Natural killer cell (primary cell): ENCODE measurements at regions not wholly inside any gene's neighbourhood (a gene's known extent, or its start where the extent isn't known, plus 50 kb on each side); places are given as distances from the start of the nearest gene placed in this dataset.

Experiments
- ATAC-seq, 3 donors: fragments of 150-1000 bp in 2 of 3; fragments of 200-7000 bp in 1 of 3; cut with Tn5 transposase; 1 replicate in 1 of 3; 2 replicates in 2 of 3; pipeline ENCODE4 v1.10.0; 2021; ENCODE audit warnings: mild to moderate bottlenecking in 2 of 3, moderate library complexity in 2 of 3
- DNase-seq, 2 donors: peaks; one replicate each; pipeline versions ENCODE4 v3.0.0 to v3.0.0-alpha.2; 2013 to 2021; ENCODE audit warnings: mixed read lengths in 1 of 2
- H3K27ac ChIP-seq: one replicate; pipeline ENCODE4 v1.5.1; 2013; ENCODE audit warnings: mild to moderate bottlenecking, low read length
- H3K27me3 ChIP-seq: one replicate; pipeline ENCODE4 v1.6.1; 2013; ENCODE audit warnings: low read length; ENCODE audit not compliant: control insufficient read depth, insufficient read depth
- H3K36me3 ChIP-seq: one replicate; pipeline ENCODE4 v1.6.1; 2013; ENCODE audit warnings: low read length; ENCODE audit not compliant: control insufficient read depth, insufficient read depth
- H3K4me1 ChIP-seq: one replicate; pipeline ENCODE4 v1.6.1; 2013; ENCODE audit warnings: low read length; ENCODE audit not compliant: control insufficient read depth, insufficient read depth
- H3K4me3 ChIP-seq: one replicate; pipeline ENCODE4 v1.5.1; 2013; ENCODE audit warnings: low read length
- H3K9me3 ChIP-seq: one replicate; pipeline ENCODE4 v1.6.1; 2013; ENCODE audit warnings: low read length; ENCODE audit not compliant: control insufficient read depth, insufficient read depth
- H3K27ac Mint-ChIP-seq, 2 donors: one replicate each; pipeline ENCODE4 v1.8.0; 2022; ENCODE audit warnings: mild to moderate bottlenecking in 2 of 2, mixed read lengths in 2 of 2, moderate library complexity in 1 of 2
- H3K27me3 Mint-ChIP-seq, 2 donors: one replicate each; pipeline ENCODE4 v1.8.0; 2022; ENCODE audit warnings: low read depth in 2 of 2, mixed read lengths in 2 of 2
- H3K36me3 Mint-ChIP-seq: one replicate; pipeline ENCODE4 v1.8.0; 2022; ENCODE audit warnings: mixed read lengths
- H3K4me1 Mint-ChIP-seq, 2 donors: one replicate each; pipeline ENCODE4 v1.8.0; 2022; ENCODE audit warnings: mixed read lengths in 2 of 2
- H3K4me3 Mint-ChIP-seq: one replicate; pipeline ENCODE4 v1.8.0; 2022; ENCODE audit warnings: mild to moderate bottlenecking, moderate library complexity, mixed read lengths
- H3K9me3 Mint-ChIP-seq, 2 donors: one replicate each; pipeline ENCODE4 v1.8.0; 2022; ENCODE audit warnings: mixed read lengths in 2 of 2
- WGBS: methylation state at CpG from one replicate; pipeline ENCODE4 v1.1.7; 2013; ENCODE audit warnings: missing lambda C conversion rate; ENCODE audit not compliant: insufficient coverage; 5-methylcytosine and 5-hydroxymethylcytosine counted together
- intact Hi-C: fragments of 100-400 bp; cut with micrococcal nuclease; formaldehyde crosslinking; loops from one replicate; pipeline ENCODE4 v1.14.2; 2022
- TF ChIP-seq, protein P1 (sequence below): fragments of 200-600 bp; IDR thresholded peaks from one replicate; pipeline ENCODE4 v1.8.0; 2022; ENCODE audit warnings: antibody characterized with exemption

GRCh38 chr10:90308223-90308622, 549.6 kb downstream of the HTR7 start:
- TF ChIP-seq, protein P1, sequence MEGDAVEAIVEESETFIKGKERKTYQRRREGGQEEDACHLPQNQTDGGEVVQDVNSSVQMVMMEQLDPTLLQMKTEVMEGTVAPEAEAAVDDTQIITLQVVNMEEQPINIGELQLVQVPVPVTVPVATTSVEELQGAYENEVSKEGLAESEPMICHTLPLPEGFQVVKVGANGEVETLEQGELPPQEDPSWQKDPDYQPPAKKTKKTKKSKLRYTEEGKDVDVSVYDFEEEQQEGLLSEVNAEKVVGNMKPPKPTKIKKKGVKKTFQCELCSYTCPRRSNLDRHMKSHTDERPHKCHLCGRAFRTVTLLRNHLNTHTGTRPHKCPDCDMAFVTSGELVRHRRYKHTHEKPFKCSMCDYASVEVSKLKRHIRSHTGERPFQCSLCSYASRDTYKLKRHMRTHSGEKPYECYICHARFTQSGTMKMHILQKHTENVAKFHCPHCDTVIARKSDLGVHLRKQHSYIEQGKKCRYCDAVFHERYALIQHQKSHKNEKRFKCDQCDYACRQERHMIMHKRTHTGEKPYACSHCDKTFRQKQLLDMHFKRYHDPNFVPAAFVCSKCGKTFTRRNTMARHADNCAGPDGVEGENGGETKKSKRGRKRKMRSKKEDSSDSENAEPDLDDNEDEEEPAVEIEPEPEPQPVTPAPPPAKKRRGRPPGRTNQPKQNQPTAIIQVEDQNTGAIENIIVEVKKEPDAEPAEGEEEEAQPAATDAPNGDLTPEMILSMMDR: no peak
- no peaks in the 10 kb centered on the region for H3K36me3 ChIP-seq
- H3K27ac ChIP-seq: no peak overlapping the region
- no peak overlapping the region for H3K4me3 ChIP-seq
- no peak for ATAC-seq
- no peaks in the 10 kb centered on the region for H3K9me3 ChIP-seq
- no peaks in the 10 kb centered on the region for H3K4me1 ChIP-seq
- H3K4me3 Mint-ChIP-seq: no peak overlapping the region
- intact Hi-C loops: no loop called here
- peaks cover 9 to 11% of the 10 kb centered on the region in 2 donors for H3K9me3 Mint-ChIP-seq
- H3K27me3 ChIP-seq: no peaks in the 10 kb centered on the region
- H3K36me3 Mint-ChIP-seq: peaks cover 7% of the 10 kb centered on the region
- H3K27me3 Mint-ChIP-seq: no peaks in the 10 kb centered on the region
- 79% methylated on average over 4 of the region's 7 CpGs for WGBS
- DNase-seq: no peak
- no peaks in the 10 kb centered on the region for H3K4me1 Mint-ChIP-seq
- H3K27ac Mint-ChIP-seq: no peak overlapping the region

- intact Hi-C loops: no loop called here
- H3K4me3 Mint-ChIP-seq: no peak overlapping the region
Measured at GRCh38 chr10:90313576-90314325, 544.1 kb downstream of the HTR7 start.

GRCh38 chr10:90314718-90315117, 543.1 kb downstream of the HTR7 start:
- TF ChIP-seq, protein P1: no peak
- ATAC-seq (no peak), DNase-seq (no peak)
- Mint-ChIP-seq H3K36me3 (no peaks in the 10 kb centered on the region), H3K4me1 (no peaks in the 10 kb centered on the region), H3K4me3 (no peak overlapping the region), H3K27ac (no peak overlapping the region), H3K9me3 (peaks cover 4 to 13% of the 10 kb centered on the region in 2 donors), H3K27me3 (no peaks in the 10 kb centered on the region)
- H3K9me3 ChIP-seq: no peaks in the 10 kb centered on the region
- WGBS: 100% methylated on average over 1 of the region's 1 CpG
- H3K4me1 ChIP-seq: no peaks in the 10 kb centered on the region
- intact Hi-C loops: no loop called here
- no peak overlapping the region for H3K4me3 ChIP-seq
- no peaks in the 10 kb centered on the region for H3K36me3 ChIP-seq
- no peaks in the 10 kb centered on the region for H3K27me3 ChIP-seq
- H3K27ac ChIP-seq: no peak overlapping the region

More at GRCh38 chr10:90313576-90314325, 544.1 kb downstream of the HTR7 start:
- Histone ChIP-seq H3K9me3 (no peaks in the 10 kb centered on the region), H3K4me3 (no peak overlapping the region), H3K36me3 (no peaks in the 10 kb centered on the region), H3K4me1 (no peaks in the 10 kb centered on the region), H3K27me3 (no peaks in the 10 kb centered on the region), H3K27ac (no peak overlapping the region)
- peaks cover 7 to 15% of the 10 kb centered on the region in 2 donors for H3K9me3 Mint-ChIP-seq
- TF ChIP-seq, protein P1: no peak
- no peaks in the 10 kb centered on the region for H3K4me1 Mint-ChIP-seq
- ATAC-seq: no peak
- H3K27ac Mint-ChIP-seq: no peak overlapping the region
- peaks cover 3% of the 10 kb centered on the region for H3K36me3 Mint-ChIP-seq
- H3K27me3 Mint-ChIP-seq: no peaks in the 10 kb centered on the region
- DNase-seq: no peak
- 81% methylated on average over 1 of the region's 3 CpGs for WGBS

- TF ChIP-seq, protein P1: no peak
- Mint-ChIP-seq H3K27me3 (no peaks in the 10 kb centered on the region), H3K9me3 (peaks cover 4 to 13% of the 10 kb centered on the region in 2 donors), H3K27ac (no peak overlapping the region), H3K4me3 (no peak overlapping the region), H3K36me3 (peaks cover under 1% of the 10 kb centered on the region), H3K4me1 (no peaks in the 10 kb centered on the region)
- DNase-seq (no peak), ATAC-seq (no peak)
- intact Hi-C loops: no loop called here
- no peaks in the 10 kb centered on the region for H3K36me3 ChIP-seq
- H3K4me1 ChIP-seq: no peaks in the 10 kb centered on the region
- WGBS: 72% methylated on average over 3 of the region's 3 CpGs
- H3K27ac ChIP-seq: no peak overlapping the region
- no peaks in the 10 kb centered on the region for H3K9me3 ChIP-seq
- no peaks in the 10 kb centered on the region for H3K27me3 ChIP-seq
- no peak overlapping the region for H3K4me3 ChIP-seq
Measured at GRCh38 chr10:90317172-90317571, 540.7 kb downstream of the HTR7 start.
